ENCODE measurements at regions not wholly inside any gene's neighbourhood (a gene's known extent, or its start where the extent isn't known, plus 50 kb on each side); places are given as distances from the start of the nearest gene placed in this dataset.

GRCh38 chr5:17713301-17713700 lies 79.0 kb downstream of the TAF11L14 start:
- TF ChIP-seq CTCF (IDR thresholded peaks at IDR 0.05) (no peak), POLR2A (IDR thresholded peaks at IDR 0.05) (no peak)

Measured in uterus (tissue), 2 donors.